ENCODE measurements at regions not wholly inside any gene's neighbourhood (a gene's known extent, or its start where the extent isn't known, plus 50 kb on each side); places are given as distances from the start of the nearest gene placed in this dataset.
"Not testable (repeated sequence)": the region's sequence is repeated elsewhere in the genome, so short reads cannot be mapped to it uniquely, and the experiment has no call there.

DNA sequence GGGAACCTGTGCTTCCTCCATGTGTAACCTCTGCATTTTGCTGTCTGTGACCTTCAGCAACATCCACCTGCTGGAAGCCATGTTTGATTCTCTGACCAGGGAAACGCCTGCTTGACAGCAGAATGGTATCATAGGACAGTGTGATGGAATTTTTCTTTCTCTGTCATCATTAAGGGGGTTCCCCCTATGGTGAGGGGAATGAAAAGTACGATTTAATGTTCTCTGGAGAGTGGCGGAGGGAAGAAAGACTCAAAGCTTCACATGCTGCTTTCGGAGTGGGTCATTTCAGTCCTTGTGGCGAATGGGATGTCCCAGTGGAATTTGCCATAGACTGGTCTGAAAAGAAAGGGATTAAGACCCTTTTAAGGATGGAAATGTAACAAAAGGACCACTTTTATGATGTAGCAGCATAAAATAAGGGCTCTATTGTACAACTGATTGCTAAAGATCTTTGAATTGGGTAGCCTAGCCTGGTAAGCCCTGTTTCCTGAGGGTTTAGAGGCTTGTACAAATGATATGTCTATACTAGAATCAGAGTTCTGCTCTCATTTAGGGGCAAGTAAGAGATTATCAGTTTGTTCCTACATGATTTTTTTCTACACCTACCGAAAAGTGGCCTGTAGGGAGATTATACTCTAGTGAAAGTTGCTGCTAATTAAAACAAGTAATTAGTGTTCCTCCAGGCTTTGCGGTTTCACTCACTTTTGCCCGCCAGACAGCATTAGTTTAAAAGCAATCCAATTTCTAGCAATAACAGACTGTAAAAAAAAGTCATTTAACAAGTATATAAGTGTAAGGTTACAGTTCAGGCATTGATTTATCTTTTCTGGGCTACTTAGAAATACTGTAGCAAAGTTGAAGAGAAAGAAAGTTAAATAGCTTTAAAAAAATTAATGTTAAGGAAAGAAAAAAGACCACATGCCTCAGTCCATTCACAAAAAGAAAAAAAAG is 904.5 kb downstream of the NR2F1-AS1 start:
- no peak for DNase-seq (ENCODE audit: low read depth)
- H3K36me3 ChIP-seq (ENCODE audit: control insufficient read depth, insufficient read depth, low read length, severe bottlenecking), result no peaks in the 10 kb centered on the region
- H3K27me3 ChIP-seq (replicated peaks; ENCODE audit: control insufficient read depth, insufficient read depth, low read length), result no peaks in the 10 kb centered on the region
- no peak overlapping the region for H3K9ac ChIP-seq (ENCODE audit: low read length)
- H3K9me3 ChIP-seq (ENCODE audit: control insufficient read depth, low read length), result no peaks in the 10 kb centered on the region
- H3K4me1 ChIP-seq (ENCODE audit: control insufficient read depth, insufficient read depth, low read length), result no peaks in the 10 kb centered on the region
- no peak overlapping the region for H3K4me3 ChIP-seq (ENCODE audit: low read length)

DNA sequence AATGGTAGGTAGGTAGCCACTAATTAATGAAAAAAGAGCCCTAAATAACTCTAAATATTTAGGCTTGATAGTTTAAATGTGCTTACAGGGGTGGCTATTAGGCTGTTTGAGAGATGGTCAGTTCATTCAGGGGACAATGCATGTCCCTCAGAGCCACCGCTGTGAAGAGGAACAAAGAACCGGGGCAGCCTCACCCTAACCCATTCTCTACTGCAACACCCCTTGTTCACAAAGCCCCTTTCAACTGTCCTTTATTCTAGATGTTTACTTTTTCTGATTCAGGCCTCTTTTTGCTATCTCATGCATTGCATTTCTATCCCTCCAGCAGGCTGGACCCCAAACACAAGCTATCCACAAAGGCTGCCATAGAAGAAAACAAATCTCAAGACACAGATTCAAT is 906.7 kb downstream of the NR2F1-AS1 start:
- no peak overlapping the region for H3K9ac ChIP-seq (ENCODE audit: low read length)
- H3K27me3 ChIP-seq (replicated peaks; ENCODE audit: control insufficient read depth, insufficient read depth, low read length), result no peaks in the 10 kb centered on the region
- no peaks in the 10 kb centered on the region for H3K9me3 ChIP-seq (ENCODE audit: control insufficient read depth, low read length)
- no peak for DNase-seq (ENCODE audit: low read depth)
- no peaks in the 10 kb centered on the region for H3K4me1 ChIP-seq (ENCODE audit: control insufficient read depth, insufficient read depth, low read length)
- H3K4me3 ChIP-seq (ENCODE audit: low read length), result no peak overlapping the region
- H3K36me3 ChIP-seq (ENCODE audit: control insufficient read depth, insufficient read depth, low read length, severe bottlenecking), result no peaks in the 10 kb centered on the region

DNA sequence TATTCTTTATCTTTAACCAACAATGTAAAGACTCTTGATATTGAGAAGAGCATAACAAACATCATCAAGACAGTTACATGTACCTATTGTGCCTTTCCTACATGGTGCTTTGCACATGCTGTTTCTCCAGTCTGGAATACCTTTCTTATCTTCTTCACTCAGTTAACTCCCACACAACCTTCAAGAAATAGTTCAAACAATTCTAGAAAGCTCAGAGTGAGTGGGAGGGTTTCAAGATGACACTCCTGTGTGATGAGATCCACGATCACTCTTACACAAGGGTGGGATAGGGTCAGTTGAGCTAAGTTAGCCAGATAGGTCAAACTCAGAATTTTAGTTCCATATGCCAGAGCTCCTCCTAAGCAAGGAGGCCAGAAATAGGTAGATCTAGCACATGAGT is 915.5 kb downstream of the NR2F1-AS1 start:
- Histone ChIP-seq H3K27me3 (replicated peaks; ENCODE audit: control insufficient read depth, insufficient read depth, low read length) (no peaks in the 10 kb centered on the region), H3K4me1 (ENCODE audit: control insufficient read depth, insufficient read depth, low read length) (no peaks in the 10 kb centered on the region), H3K9me3 (ENCODE audit: control insufficient read depth, low read length) (no peaks in the 10 kb centered on the region), H3K4me3 (ENCODE audit: low read length) (no peak overlapping the region), H3K36me3 (ENCODE audit: control insufficient read depth, insufficient read depth, low read length, severe bottlenecking) (no peaks in the 10 kb centered on the region), H3K9ac (ENCODE audit: low read length) (no peak overlapping the region)
- no peak for DNase-seq (ENCODE audit: low read depth)

DNA sequence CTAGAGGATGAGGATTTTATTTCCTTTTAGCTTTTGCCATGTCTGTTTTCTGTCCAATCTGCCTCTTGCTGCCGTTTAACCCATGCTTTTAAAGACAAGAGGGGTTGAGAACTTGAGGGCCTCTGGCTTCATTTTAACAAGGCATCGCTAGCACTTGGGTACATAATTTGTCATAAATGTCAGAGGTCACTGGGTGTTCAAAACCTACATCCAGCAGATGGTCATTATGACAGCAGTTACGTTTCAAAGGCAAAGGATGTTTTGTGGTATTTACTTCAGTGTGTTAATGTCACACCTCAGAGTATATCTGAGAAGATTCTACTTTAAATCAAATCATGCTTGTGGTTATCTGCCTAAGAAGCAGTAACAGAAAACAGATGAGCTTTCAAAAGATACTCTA is 918.3 kb downstream of the NR2F1-AS1 start:
- DNase-seq (ENCODE audit: low read depth), result no peak
- no peaks in the 10 kb centered on the region for H3K27me3 ChIP-seq (replicated peaks; ENCODE audit: control insufficient read depth, insufficient read depth, low read length)
- H3K9ac ChIP-seq (ENCODE audit: low read length), result no peak overlapping the region

DNA sequence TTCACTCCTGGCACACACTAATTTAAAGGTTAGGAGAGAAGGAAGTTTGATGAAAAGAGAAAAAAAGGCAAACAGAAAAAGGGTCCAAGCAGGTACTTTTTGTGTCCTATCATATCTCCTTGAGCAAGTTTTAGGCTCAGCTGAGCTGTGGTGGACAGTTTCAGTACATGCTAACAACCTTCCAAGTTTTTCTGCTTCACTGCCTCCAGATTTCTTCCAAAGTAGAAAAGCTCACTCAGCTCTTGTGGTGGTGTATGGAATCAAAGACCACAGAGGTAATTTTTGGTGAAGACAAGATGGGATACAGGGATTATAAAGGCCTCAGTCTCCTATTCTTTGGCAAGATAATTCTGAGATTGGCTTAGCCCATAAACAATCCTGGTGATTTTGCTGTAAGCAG is 921.8 kb downstream of the NR2F1-AS1 start:
- Histone ChIP-seq H3K9me3 (ENCODE audit: control insufficient read depth, low read length) (no peaks in the 10 kb centered on the region), H3K9ac (ENCODE audit: low read length) (no peak overlapping the region), H3K27me3 (replicated peaks; ENCODE audit: control insufficient read depth, insufficient read depth, low read length) (no peaks in the 10 kb centered on the region), H3K36me3 (ENCODE audit: control insufficient read depth, insufficient read depth, low read length, severe bottlenecking) (no peaks in the 10 kb centered on the region), H3K4me3 (ENCODE audit: low read length) (no peak overlapping the region), H3K4me1 (ENCODE audit: control insufficient read depth, insufficient read depth, low read length) (no peaks in the 10 kb centered on the region)
- no peak for DNase-seq (ENCODE audit: low read depth)

More for the DNA sequence above, 918.3 kb downstream of the NR2F1-AS1 start:
- H3K4me3 ChIP-seq (ENCODE audit: low read length), result no peak overlapping the region
- no peaks in the 10 kb centered on the region for H3K4me1 ChIP-seq (ENCODE audit: control insufficient read depth, insufficient read depth, low read length)
- H3K9me3 ChIP-seq (ENCODE audit: control insufficient read depth, low read length), result no peaks in the 10 kb centered on the region
- no peaks in the 10 kb centered on the region for H3K36me3 ChIP-seq (ENCODE audit: control insufficient read depth, insufficient read depth, low read length, severe bottlenecking)

DNA sequence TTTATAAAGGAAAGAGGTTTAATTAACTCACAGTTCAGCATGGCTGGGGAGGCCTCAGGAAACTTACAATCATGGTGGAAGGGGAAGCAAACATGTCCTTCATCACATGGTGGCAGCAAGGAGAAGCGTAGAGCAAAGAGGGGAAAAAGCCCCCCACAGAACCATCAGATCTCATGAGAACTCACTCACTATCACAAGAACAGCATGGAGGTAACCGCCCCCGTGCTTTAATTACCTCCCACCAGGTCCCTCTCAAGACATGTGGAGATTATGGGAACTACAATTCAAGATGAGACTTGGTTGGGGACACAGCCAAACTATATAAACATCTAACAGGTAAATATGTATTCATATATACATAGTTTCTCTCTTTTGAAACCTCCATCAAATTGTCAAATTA is 926.4 kb downstream of the NR2F1-AS1 start:
- H3K4me1 ChIP-seq (ENCODE audit: control insufficient read depth, insufficient read depth, low read length); DNase-seq (ENCODE audit: low read depth); H3K4me3 ChIP-seq (ENCODE audit: low read length); H3K36me3 ChIP-seq (ENCODE audit: control insufficient read depth, insufficient read depth, low read length, severe bottlenecking); H3K27me3 ChIP-seq (replicated peaks; ENCODE audit: control insufficient read depth, insufficient read depth, low read length); H3K9me3 ChIP-seq (ENCODE audit: control insufficient read depth, low read length); H3K9ac ChIP-seq (ENCODE audit: low read length): not testable (repeated sequence)

DNA sequence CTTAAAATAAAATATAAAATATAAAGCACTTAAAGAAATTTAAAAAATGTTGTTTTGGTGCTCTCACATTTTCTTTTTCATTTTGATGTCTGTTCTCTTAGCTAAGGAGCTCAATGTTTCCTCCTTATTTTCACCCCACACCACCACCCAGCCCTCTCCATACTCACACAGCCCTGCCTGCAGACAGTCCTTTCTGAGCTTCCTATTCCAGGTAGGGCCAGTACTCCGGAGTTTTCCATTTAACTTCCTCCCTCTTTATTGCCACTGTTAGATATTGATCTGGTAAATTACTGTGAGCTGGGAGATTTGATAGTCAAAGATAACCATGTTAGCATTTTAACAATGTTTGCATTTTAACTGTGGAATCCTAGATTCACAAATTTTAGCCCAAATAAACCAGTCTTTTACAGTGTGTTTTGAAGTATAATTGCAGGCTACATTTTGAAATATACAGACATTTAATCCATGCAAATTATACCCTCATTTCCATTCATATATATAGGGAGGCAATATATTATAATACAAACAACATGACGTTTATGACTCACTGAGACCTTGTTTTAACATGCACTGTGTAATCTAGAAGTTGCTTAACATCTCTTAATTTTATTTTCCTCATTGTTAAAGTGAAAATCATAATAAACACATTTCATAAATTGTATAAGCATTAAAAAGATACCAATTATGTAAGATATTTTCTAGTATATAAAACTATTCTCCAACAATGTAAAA is 927.1 kb downstream of the NR2F1-AS1 start:
- Histone ChIP-seq H3K4me1 (ENCODE audit: control insufficient read depth, insufficient read depth, low read length) (no peaks in the 10 kb centered on the region), H3K36me3 (ENCODE audit: control insufficient read depth, insufficient read depth, low read length, severe bottlenecking) (no peaks in the 10 kb centered on the region), H3K4me3 (ENCODE audit: low read length) (no peak overlapping the region), H3K27me3 (replicated peaks; ENCODE audit: control insufficient read depth, insufficient read depth, low read length) (no peaks in the 10 kb centered on the region), H3K9me3 (ENCODE audit: control insufficient read depth, low read length) (no peaks in the 10 kb centered on the region), H3K9ac (ENCODE audit: low read length) (no peak overlapping the region)
- peak; percentile 37 for DNase-seq (ENCODE audit: low read depth)

DNA sequence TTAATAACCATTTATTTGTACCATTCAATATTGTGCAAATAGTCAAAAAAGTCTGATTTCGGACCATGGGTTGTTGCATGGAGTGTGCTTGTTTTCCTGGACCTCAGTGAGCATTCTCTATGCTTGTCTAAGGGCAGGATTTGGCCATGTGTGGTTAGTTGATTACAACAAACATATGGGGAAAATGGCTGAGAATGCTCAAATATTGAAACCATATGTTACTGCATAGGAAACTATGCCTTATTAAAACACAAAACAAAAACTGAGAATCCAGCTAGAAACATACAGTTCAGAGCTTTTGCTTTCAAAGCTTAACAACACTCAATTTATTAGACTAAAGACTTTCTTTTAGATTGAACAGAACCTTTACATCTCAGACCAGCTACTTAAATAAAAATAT is 928.3 kb downstream of the NR2F1-AS1 start:
- peak; percentile 90 for DNase-seq (ENCODE audit: low read depth)
- no peak overlapping the region for H3K9ac ChIP-seq (ENCODE audit: low read length)
- no peaks in the 10 kb centered on the region for H3K9me3 ChIP-seq (ENCODE audit: control insufficient read depth, low read length)
- no peaks in the 10 kb centered on the region for H3K4me1 ChIP-seq (ENCODE audit: control insufficient read depth, insufficient read depth, low read length)
- H3K4me3 ChIP-seq (ENCODE audit: low read length), result no peak overlapping the region
- H3K36me3 ChIP-seq (ENCODE audit: control insufficient read depth, insufficient read depth, low read length, severe bottlenecking), result no peaks in the 10 kb centered on the region
- H3K27me3 ChIP-seq (replicated peaks; ENCODE audit: control insufficient read depth, insufficient read depth, low read length), result no peaks in the 10 kb centered on the region

DNA sequence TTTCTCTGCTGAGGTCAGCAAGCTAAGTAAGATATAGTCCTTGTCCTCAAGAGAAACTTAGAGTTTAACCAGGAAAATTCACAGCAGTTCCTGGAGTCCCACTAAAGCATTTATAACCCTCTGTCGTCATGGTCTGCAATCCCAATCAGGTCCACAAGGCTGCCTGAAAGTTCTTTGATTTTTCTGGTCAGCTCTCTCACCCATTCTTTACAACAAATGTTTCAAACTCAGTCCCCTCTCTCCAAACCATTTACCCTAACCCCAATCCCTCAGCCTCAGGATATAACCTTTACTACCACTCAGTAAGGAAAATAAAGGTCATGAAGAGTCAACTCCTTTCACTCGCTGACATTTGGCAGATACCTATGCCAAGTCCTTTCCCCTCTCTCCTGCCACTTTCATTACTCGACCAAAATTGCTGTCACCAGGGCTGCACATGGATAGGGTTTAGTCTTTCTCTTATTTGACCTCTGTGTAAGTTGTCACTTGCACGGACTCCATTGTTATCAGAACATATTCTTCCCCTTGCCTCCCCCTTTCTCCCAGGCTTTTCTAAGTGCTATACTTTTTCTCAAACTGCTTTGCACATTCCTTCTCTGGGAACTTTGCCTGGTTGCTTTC is 936.6 kb downstream of the NR2F1-AS1 start:
- H3K4me3 ChIP-seq (ENCODE audit: low read length), result no peak overlapping the region
- no peaks in the 10 kb centered on the region for H3K27me3 ChIP-seq (replicated peaks; ENCODE audit: control insufficient read depth, insufficient read depth, low read length)
- H3K36me3 ChIP-seq (ENCODE audit: control insufficient read depth, insufficient read depth, low read length, severe bottlenecking), result no peaks in the 10 kb centered on the region
- H3K9me3 ChIP-seq (ENCODE audit: control insufficient read depth, low read length), result no peaks in the 10 kb centered on the region
- H3K4me1 ChIP-seq (ENCODE audit: control insufficient read depth, insufficient read depth, low read length), result peaks cover 7% of the 10 kb centered on the region
- no peak overlapping the region for H3K9ac ChIP-seq (ENCODE audit: low read length)
- DNase-seq (ENCODE audit: low read depth), result no peak

DNA sequence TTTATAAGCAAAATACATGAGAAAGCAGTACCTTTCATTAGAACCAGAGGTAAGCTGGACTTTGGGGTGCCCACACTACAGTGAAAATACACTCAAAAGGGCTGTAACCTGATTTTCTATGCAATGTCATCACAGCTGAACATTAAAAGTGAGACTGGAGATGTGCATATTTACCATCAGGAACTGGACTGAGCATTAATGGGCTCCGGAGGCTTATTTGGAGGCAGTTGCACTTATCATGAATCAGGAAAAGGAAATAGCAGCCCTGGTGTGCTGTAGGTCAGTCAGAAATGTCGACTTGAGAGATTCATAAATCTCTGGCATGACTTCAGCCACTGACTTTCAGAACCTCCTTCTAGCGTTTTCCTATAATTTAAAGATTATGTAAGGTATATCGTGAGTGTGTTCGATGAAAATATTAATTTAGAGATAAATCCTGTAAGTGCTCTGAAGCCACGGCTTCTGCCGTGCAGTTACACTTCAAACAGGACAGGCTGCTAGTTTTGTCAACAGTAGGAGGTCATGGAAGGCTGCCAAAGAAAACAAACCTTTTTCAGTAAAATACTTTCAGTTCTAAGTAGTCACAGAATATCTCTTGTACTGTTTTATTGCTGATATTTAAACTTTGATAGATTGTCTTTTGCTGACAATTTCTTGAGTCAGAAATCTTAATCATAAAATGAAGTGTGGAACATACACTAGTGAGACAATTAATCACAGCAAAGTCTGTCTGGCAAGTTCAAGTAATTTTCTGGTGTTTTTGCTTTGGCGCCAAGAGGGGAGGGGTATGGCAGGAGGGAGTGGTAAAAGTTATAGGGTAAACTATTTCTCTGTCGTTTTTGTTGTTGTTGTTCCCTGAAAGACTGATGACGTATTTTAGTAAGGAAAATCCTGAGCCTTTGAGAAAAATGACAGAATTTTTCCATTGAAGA is 939.7 kb downstream of the NR2F1-AS1 start:
- H3K36me3 ChIP-seq (ENCODE audit: control insufficient read depth, insufficient read depth, low read length, severe bottlenecking), result no peaks in the 10 kb centered on the region
- H3K4me1 ChIP-seq (ENCODE audit: control insufficient read depth, insufficient read depth, low read length), result peaks cover 7% of the 10 kb centered on the region
- H3K27me3 ChIP-seq (replicated peaks; ENCODE audit: control insufficient read depth, insufficient read depth, low read length), result no peaks in the 10 kb centered on the region
- H3K9me3 ChIP-seq (ENCODE audit: control insufficient read depth, low read length), result no peaks in the 10 kb centered on the region
- H3K4me3 ChIP-seq (ENCODE audit: low read length), result peak overlapping the region; percentile 80
- DNase-seq (ENCODE audit: low read depth), result peak; percentile 73
- H3K9ac ChIP-seq (ENCODE audit: low read length), result peak overlapping the region; percentile 47

Measured in adipocyte (in vitro differentiated cells).